GM18505 (cell line): ENCODE measurements at regions not wholly inside any gene's neighbourhood (a gene's known extent, or its start where the extent isn't known, plus 50 kb on each side); places are given as distances from the start of the nearest gene placed in this dataset.

ENCODE experiments used
- ATAC-seq: cut with Tn5 transposase; IDR thresholded peaks from one replicate; pipeline ENCODE4 v1.9.1; 2021; ENCODE audit not compliant: unreplicated experiment
- POLR2A ChIP-seq: IDR thresholded peaks from 4 replicates; pipeline ENCODE4 v1.6.1; 2011; ENCODE audit warnings: borderline replicate concordance; ENCODE audit not compliant: insufficient read depth, insufficient read length; ENCODE audit errors: extremely low read depth

DNA sequence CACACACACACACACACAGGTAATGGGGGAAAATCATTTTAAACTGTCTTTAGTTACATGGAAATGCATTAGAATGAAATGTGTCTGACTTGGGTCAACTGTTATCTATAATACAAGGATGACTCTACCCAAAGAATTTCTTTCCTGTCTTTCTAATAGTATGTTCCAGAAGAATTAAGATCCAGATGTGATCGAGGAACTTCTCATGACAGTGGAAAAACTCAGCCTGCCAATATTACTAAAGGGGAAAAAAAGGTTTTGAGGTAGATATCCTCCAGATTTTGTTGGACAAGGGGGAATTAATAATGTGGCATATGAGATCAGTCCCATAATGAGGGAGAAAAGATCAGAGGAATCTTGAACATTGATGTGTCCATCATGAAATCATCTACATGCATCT lies 190.6 kb upstream of the MAP3K1 start:
- TF ChIP-seq POLR2A = no peak

DNA sequence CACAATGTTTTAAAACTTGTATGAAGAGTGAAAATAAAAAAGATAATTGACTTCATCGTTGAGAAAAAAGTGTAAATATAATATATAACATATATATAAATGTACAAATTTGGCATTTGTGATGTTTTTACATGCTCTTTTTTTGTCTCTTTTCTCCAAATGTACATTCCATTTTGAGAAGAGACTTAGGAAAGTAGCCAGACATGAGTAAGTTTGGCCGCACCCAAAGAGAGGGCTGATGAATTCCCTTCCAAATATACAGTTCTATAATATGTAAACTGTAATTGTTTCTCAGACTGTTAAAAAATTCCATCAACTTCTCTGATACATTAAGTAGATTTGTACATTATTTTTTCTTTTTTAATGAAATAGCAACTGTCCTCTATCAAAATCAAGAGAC lies 193.2 kb upstream of the MAP3K1 start:
- no peak for ATAC-seq
- TF ChIP-seq POLR2A = no peak

More for the DNA sequence above, 190.6 kb upstream of the MAP3K1 start:
- no peak for ATAC-seq

DNA sequence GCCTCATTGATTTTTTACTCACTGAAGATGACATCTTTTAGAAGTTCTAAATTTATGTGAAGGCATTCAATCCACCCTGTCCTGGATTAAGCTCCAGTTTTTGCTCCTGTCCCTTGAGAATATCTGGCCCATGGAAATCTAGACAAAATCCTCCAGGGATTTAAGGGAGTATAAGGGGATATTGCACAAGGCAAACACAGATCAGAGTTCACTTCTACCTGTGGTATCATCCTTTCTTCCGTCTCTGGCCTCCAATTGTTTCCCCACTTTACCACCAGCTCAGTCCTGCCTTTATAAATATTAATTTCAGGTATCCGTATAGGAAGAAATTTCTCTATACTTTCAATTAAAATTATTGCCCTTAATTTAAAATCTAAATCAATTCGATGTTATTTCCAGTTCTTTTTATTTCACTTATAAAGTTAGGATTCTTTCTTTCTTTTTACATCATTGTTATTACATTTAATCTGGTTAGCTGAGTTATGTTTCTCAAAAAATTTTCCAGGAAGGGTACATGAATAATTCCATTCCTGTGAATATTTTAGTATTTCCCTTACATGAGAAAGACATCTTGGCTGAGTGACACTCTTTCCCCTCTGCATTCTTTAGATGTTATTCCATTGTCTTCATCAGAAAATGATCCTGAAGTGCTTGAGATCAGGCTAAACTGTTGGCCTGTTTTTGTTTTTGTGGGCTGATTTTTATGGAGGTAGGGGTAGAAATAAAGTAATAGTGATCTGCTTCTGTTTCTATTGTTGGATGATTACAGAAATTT lies 194.3 kb upstream of the MAP3K1 start:
- TF ChIP-seq POLR2A = no peak

DNA sequence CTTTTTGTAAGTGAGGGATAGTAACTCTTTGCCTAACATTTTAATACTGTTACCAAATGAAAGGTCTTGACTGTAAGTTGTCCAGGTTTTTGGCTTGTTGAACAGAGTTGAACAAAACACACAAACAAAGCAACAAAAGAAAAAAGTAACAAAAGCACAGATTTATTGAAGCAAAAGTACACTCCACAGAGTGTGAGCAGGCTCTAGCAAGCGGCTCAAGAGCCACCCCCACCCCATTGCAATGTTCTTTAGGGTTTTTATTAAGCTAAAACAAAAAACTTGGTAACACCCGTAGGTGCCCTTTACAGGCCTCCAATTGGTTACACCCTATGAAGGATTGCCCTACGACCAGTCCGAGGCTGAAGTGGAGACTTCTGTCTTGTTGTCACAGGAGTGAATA lies 197.4 kb upstream of the MAP3K1 start:
- TF ChIP-seq POLR2A = no peak
- ATAC-seq = no peak

More for the DNA sequence above, 194.3 kb upstream of the MAP3K1 start:
- no peak for ATAC-seq

DNA sequence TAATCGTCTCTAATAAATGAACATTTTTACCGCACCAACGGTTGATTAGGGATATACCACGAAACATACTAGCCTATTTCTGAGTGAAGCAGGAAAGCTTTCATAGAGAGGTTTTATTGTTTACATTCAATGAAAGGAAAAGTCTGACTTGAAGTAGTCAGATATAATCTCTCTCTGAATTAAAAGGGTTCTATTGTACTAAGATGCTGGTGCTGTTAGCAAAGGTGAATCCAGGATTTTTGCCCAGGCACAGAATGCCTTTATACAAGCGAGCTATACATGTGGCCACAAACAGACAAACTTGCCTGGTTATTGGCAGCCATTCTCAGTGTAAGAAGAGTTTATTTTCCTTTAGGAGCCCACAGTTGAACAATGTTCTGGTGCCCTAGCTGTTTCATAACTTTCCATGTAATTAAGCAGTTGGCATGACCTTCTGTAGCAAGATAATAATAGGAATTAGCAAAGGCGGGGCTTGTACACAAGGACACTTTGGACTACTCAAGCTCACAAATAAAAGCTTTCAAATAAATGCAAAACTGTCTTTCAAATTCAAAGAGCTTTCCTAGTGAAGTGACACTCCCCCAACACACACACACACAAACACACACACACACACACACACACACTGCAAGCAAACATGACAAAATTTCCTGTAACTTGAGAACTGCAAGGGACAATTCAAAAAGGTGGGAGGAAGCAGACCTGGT lies 198.7 kb upstream of the MAP3K1 start:
- no peak for ATAC-seq
- TF ChIP-seq POLR2A = no peak

DNA sequence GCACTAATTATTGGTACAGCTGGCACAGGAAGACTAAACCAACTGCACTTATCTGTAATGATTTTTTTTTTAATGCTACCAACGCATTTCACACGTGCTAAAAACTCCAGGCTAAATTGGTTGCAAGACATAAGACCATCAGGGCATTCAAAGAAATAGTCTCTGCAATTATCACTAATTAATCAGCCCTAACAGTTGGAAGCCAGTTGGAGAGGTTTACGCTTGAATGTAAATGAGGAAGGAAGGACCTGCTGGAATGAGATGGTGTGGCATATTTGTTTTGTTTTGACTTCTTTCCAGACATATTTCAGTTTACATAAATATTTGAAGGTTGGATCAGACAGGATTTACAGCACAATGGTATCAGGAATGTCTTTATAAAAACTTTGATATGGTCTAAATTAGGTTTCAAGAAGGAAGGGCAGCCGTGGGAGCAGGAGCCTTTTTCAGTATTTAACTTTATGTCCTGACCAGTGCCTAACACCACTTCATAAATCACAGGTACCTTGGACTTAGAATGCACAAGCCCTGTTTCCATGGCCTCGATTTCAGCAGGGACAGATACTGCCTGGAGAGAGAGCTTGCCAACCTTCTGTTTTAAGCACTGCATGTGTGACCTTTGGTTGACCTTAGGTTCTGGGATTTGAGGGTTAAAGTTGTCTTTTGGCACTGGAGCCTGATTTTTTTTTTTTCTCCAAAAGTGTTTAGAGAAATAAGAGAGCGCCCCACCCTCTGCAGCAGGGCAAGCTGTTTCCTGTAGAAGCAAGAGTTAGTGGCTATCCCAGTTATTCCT lies 199.8 kb upstream of the MAP3K1 start:
- no peak for TF ChIP-seq POLR2A
- no peak for ATAC-seq

DNA sequence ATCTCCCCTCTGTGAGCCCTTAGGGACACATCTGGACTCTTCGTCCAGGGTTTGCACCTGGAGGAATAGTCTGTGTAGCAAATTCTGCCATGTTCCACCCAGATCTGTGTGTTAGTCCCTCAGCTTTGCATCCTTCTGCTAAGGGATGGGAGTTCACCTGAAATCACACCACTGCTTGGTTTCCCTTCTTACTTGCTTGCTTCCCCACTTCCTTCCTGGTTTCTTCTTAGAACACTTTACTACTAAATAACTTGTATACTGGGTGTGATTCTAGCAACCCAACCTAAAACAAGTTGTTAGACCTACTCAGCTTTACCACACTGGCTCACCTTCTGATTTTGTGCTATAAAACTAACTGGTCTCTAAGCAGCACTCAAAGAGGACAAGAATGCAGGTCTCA lies 202.6 kb upstream of the MAP3K1 start:
- TF ChIP-seq POLR2A = no peak
- no peak for ATAC-seq

DNA sequence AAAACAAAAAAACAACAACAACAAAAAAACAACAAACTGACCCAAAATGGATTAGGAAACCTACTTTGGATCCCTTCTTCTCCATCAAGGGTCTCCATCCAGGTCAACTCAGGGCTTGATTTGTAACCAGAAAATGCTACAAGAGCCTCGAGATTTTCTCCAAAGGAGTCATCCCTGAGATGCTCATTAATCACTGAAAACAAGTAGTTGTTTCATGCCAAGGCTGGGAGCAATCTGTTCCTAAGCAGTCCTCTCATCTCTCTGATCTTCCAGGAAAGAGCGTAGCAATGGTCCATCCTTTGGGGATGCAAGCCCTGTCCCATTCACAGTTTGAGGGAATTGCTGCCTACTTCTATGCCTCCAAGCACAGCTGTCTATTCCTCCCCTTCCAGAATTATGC lies 203.0 kb upstream of the MAP3K1 start:
- TF ChIP-seq POLR2A = no peak
- ATAC-seq = no peak

DNA sequence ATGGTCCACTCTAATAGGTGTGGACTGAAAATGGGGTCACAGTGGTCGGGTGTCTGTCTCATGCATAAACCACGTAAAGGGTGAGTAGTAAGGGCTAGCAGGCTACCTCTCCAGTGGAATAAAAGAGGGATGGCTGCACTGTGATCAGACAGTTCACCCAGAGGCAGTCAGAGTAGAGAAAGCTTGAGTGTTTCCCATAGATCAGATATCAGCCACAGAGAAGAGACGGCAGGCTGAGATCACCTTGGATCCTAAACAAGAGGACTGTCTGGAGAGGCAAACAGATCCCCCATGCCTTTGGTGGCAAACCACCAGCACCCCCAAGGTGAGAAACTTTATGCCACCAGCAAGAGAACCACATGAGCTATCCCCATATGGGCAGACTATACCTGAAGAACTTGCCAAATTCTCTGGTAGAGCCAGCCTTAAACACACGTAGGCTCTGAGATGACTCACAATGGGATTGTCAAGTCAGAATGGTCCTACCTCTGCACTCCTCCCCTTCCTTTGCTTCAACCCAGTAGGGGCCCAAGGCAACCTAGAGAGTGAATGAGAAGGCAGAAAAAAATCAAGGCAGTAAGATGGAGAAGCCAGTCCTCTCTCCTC lies 205.2 kb upstream of the MAP3K1 start:
- TF ChIP-seq POLR2A = no peak
- no peak for ATAC-seq

DNA sequence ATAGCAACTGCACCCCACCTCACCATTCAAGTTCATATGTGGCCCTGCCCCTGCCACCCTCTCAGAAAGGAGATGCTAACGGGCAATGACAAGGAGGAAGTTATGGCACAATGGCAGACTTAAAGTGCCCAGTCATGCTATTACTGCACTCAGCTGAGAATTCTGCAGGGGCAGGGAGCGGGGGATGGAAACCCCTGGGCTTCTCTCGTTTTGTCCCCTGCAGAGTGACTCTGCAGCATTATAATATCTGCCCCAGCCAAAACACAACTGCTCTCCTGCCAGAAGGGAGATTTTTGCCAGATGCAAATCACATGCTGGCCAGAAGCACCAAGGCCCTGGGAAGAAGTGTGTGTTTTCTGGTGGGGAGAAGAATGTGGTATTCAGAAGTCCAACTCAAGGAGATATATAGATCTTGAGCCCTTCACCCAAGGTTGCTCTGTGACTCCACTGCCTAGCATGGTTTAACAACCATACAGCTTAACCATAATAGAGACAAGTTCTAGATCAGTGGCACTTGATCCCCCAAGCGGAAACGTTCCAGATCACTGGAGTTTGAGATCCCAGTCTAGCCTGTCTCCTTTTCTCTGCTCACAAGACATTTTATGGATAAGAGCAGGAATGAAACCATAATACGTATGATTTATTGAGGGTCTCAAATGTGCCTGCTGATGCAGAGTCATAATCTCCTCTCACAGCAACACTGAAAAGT lies 207.0 kb upstream of the MAP3K1 start:
- no peak for TF ChIP-seq POLR2A
- ATAC-seq = no peak

DNA sequence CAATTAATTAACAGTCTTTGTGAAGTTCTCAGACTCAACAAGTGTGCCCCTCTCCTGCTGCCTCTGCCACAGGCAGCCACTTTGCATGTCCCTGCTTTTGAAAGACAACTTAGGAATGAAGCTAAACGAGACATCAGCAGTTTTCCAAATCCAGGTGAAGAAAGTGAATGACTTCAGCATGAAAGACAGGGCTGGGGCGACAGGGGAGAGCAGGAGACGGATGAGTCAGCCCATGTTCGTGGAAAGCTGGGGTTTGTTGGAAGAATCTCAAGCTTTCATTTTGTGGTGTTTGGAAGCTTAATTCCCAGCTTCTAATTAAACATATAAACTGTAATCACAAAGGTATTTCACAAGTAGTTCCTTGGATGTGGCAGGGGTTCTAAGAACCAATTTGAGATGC lies 207.8 kb upstream of the MAP3K1 start:
- ATAC-seq = no peak
- TF ChIP-seq POLR2A = no peak

DNA sequence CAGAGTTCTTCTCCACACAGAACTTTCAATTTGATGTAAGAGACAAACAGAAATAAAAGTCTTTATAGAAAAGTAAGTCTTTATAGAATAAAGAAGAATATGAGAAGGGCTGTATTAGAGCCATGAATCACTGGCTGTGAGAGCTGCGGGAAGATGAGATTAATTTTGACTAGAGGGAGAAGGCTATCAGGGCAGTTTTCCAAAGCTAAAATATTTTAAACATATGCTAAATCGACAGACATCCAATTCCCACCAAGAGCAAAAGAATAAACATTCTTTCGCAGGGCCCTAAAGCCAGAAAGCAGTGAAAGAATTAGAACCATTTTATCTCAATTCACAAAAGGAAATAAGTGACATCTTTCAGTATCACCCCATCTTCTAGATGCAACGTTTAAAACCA lies 208.3 kb upstream of the MAP3K1 start:
- TF ChIP-seq POLR2A = no peak
- ATAC-seq = no peak

DNA sequence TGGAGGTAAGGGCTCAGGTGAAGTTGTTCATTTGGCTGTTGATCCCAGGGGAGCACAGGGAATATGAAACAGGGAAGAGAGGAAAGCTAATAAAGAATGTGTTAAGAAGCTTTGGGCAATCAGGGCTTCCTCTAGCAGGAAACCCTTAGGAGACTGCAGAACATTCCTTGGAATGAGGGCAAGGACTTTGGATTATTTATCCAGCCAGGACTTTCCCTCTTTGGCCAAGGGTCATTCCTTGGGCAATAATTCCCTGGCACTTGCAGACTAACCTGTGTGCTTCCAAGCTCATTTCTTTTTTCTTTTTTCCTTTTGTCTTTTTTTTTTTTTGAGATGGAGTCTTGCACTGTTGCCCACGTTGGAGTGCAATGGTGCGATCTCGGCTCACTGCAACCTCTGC lies 209.2 kb upstream of the MAP3K1 start:
- TF ChIP-seq POLR2A = no peak
- ATAC-seq = no peak

DNA sequence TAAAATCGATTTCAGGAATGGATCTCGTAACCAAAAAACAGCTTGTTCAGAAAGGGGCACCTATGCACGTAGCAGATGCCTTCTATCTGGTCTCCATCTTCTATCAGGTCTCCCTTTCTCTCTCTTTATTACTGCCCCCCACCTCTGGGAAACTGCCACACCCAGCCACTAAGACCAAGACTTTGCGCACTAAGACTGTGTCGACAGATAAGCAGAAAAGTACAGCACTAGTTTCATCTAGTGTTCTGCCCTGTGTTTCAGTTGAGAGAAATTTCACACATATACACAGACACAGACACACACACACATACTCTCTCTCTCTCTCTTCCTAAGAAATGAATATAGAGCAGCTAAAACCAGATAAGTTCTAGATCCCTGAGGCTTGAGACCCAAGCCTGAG lies 210.1 kb upstream of the MAP3K1 start:
- ATAC-seq = no peak

More for the DNA sequence above, 210.1 kb upstream of the MAP3K1 start:
- TF ChIP-seq POLR2A = no peak
